HCT116 (cell line): ENCODE measurements at regions not wholly inside any gene's neighbourhood (a gene's known extent, or its start where the extent isn't known, plus 50 kb on each side); places are given as distances from the start of the nearest gene placed in this dataset.

Source experiments
- CTCF ChIP-seq, 3 experiments: fragments of 200-600 bp in 1 of 3; sonication (generic) in 1 of 3; IDR thresholded peaks in 2 of 3; conservative IDR thresholded peaks in 1 of 3; 2 replicates each; pipeline ENCODE4 v1.5.1; 2012 to 2017; ENCODE audit warnings: low read depth in 2 of 3, low read length in 2 of 3, antibody characterized with exemption in 1 of 3, borderline replicate concordance in 1 of 3, control low read depth in 1 of 3, mild to moderate bottlenecking in 1 of 3, mixed read lengths in 1 of 3, mixed run types in 1 of 3, moderate library complexity in 1 of 3; ENCODE audit not compliant: insufficient read depth in 1 of 3
- EZH2 ChIP-seq: fragments of 200-600 bp; sonication (generic); IDR thresholded peaks from 2 replicates; pipeline ENCODE4 v1.6.1; 2017; ENCODE audit warnings: antibody characterized with exemption, mixed run types
- JUND ChIP-seq: IDR thresholded peaks from 2 replicates; pipeline ENCODE4 v1.6.1; 2012
- POLR2A ChIP-seq: IDR thresholded peaks from 2 replicates; pipeline ENCODE4 v1.7.0; 2011; ENCODE audit warnings: borderline replicate concordance; ENCODE audit not compliant: insufficient read depth, insufficient read length; ENCODE audit errors: extremely low read depth
- POLR2AphosphoS5 ChIP-seq: IDR thresholded peaks from 2 replicates; pipeline ENCODE4 v1.6.1; 2011; ENCODE audit warnings: mild to moderate bottlenecking, low read depth, low read length, moderate library complexity
- SP1 ChIP-seq: IDR thresholded peaks from 2 replicates; pipeline ENCODE4 v1.6.1; 2012; ENCODE audit warnings: low read depth
- SRF ChIP-seq: IDR thresholded peaks from 2 replicates; pipeline ENCODE4 v1.6.1; 2012; ENCODE audit warnings: low read depth

- TF ChIP-seq JUND (no peak), EZH2 (no peak), CTCF (IDR thresholded peaks at IDR 0.05 in 2 of 3, conservative IDR thresholded peaks at IDR 0.05 in 1 of 3; ENCODE audit: borderline replicate concordance in 1 of 3, insufficient read depth in 1 of 3, low read depth in 2 of 3, low read length in 2 of 3) (no peak), POLR2AphosphoS5 (no peak), SP1 (no peak), POLR2A (no peak), SRF (no peak)
Measured at GRCh38 chr6:86142326-86142725, 499.6 kb upstream of the SYNCRIP start.
